IPS-NIHi11 (cell line): ENCODE measurements at regions not wholly inside any gene's neighbourhood (a gene's known extent, or its start where the extent isn't known, plus 50 kb on each side); places are given as distances from the start of the nearest gene placed in this dataset.

Experiments used
- DNase-seq: peaks from one replicate; pipeline ENCODE4 v3.0.0; 2012; ENCODE audit warnings: mixed read lengths, low spot score

DNA sequence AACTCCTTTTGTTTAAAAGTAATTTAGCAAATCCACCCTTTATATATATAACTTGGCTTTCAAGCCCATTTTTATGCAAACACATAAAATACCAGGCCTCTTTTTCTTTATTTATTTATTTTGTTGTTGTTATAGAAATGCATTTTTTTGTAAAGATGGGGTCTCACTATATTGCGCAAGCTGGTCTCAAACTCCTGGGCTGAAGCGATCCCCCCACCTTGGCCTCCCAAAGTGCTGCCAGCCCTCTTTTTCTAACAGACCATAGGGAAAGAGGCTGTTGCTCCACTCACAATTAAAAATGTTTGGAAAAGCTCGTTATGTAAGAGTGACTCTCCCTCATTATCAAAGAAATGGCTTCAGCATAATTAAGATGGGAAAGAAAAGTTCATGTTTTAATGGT lies 440.9 kb downstream of the HACE1 start:
- DNase-seq: no peak

DNA sequence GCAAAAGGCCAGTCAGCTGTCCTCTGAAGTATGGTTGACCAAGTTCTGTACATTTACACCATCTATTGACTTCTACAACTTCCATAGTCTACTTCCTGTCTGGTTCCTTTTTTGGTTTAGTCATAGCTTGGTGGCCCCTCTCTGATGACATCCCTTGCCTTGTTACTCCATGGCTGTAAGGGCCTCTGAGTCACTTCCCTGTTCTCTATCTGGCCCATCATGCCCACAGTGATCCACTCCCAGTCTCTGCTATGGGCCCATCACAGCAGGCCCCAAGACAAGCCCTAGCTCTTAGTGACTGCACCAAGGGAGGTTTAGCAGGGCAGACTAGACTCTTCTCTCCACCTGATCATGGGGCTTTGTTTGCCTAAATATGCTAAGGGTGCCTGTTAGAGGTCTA lies 441.6 kb downstream of the HACE1 start:
- no peak for DNase-seq

DNA sequence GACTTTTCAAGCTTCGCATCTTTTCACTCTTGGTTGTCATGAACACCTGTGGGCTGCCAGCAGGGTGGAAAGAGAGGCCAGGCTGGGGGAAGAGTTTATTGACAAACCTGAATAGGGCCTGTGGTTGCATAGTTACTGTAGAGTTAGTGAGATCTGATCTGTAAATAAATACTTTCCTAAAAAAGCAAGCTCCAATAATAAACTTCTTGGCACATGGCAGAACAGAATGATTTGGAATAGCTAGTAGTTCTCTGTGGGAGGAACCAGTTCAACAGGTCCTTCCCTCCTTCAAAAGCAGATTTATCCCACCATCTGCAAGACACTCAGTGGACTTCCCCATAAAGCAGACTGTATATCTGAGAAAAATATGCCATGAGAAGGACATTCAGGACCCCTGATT lies 445.0 kb downstream of the HACE1 start:
- DNase-seq: no peak

DNA sequence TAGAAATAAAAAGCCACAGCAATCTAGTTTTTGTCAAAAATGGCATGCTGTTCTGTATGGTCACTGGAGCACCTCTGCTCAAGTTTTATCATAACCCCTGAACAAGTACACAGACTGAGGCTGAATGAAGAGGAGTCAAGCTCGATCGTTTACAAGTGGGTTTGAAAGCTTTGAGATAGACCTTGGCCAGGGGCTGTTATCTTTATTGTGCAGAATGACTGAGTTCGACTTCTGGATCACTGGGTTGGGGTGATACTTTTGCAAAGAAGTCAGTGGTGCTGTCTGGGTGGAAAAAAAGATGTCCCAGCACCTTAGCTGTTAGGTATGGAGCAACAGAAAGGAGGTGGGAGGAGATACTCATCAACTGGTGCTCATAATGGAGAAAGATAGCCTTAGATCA lies 446.0 kb downstream of the HACE1 start:
- DNase-seq: no peak

DNA sequence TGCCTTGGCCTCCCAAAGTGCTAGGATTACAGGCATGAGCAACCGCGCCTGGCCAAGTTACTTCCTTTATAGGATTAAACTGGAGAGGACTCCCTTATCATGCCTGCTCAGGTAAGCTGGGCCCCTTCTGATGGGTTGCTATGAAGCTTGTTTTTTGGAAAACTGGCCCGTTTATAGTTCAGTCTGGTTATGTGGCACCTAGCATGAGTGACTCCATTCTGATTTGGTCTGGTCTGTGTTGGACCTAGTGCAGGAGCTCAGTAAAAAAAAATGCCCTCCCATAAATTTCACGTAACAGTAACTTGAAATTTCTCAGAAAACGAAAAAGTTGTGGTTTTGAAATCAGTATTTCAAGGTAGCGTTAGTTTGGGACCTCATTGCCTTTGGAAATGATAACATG lies 448.4 kb downstream of the HACE1 start:
- DNase-seq: no peak

DNA sequence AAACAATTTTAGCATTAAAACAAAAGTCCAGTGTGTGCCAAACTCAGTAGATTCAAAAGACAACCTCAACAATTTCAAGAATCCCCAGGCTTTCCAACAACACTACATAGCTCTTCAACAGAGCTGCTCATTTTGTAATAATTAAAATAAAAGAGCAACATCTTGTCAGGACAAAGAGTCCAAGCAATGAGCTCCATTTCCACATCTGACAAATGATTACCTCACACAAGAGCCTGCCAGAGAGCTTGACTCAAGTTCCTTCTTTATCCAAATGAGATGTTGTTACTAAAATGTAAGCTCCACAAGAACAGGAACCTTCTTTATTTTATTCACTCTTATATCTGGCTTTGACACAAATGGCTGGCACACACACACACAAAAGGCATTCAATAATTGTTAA lies 449.8 kb downstream of the HACE1 start:
- DNase-seq: no peak

DNA sequence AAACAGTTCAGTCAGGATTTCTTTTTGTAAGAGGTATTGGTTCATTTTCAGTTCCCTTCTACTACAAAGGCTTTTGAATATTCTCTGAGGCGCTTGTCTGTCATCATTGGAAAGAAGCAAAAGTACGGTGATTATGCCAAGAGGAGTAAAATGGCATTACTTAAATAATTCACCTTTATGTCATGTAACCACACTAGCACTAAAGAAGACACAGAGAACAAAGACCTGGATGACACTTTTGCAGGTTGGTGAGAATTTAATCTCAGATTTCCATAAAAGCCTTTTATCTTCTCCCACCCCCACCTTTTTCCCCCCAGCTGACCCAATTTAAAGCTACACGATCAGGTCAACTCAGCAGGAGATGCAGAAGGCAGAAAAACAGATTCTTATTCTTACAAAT lies 451.8 kb downstream of the HACE1 start:
- no peak for DNase-seq

DNA sequence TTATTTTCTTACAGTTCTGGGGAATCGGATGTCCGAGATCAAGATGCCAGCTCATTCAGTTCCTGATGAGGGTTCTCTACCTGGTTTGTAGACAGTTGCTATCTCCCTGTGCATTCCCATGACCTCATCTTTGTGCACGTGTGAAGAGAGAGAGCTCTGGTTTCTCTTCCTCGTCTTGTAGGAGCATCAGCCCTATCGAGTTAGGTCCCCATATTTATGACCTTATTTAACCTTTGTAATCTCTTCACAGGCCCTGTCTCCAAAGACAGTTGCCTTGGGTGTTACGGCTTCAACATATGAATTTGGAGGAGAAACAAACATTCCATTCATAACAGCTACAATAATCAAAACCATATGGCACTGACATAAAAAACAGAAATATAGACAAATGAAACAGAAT lies 455.3 kb downstream of the HACE1 start:
- no peak for DNase-seq

DNA sequence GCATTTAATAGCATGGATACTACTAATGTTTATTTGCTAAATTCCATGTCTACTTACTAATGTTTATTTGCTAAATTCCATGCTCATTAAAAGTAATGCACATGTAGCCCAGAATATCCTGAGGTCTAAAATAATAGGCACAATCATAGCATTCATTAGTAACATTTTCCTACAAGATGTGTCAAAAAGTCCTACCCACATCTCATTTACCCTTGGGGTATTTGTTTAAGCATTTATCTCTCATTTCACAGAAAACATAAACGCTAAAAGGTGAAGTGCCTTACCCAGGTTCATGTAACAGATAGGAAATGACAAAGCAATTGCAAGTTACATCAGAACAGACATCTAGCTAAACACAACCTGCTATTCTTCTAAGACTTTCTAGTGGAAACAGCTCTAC lies 457.1 kb downstream of the HACE1 start:
- DNase-seq: no peak

DNA sequence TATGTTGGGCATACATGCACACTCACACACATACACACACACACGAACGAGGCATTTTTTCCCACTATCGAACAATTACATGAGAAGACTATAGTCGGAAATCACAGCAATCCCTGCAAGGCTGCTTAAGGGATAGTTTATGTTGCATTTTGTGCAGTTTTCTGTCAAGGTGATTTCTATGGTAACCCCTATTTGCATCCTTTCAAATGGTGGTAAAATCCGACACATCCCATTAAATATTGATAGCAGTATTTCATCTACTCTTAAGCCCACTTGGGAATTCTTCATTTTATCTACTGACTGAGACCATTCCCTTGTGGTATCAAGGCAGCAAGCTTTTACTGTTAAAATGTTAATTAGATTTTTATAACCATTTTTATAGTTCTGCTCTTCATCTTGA lies 457.8 kb downstream of the HACE1 start:
- DNase-seq: no peak

DNA sequence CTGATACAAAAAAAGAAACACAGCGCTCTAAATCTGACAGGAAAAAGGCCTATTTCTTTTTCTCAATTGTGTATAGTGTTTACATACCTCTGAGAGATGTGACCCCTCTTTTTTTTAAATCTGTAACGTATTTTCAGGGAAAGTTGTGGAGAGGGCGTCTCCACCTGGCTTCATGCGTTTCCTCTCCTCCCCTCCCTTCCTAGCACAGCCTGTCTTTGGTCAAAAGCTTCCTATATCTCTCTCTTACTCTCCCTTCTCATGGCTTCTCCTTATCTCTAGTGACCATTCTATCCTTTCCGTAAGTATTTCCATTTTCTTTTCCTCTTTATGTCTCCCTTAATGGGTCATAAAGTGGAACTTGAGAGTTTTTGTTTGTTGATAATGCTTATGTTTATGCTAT lies 458.9 kb downstream of the HACE1 start:
- DNase-seq: peak; percentile 11

DNA sequence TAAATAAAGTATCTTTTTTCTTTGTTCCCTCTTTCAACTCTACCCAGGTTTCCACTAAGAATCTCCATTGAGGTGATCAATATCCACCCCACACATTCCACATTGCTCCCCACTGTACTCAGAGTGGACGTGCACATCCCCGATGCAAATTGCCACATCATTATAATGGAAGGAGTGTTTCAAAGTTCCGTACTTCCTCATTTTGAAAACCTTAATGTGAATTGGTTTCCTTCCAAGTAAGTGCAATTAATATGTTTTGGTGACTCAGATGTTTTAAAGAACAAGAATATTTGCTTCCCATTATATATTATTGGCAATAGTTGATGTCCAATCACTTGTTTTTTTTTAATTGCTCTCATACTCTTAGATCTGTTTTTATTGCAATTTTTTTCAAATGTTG lies 463.6 kb downstream of the HACE1 start:
- DNase-seq: no peak

DNA sequence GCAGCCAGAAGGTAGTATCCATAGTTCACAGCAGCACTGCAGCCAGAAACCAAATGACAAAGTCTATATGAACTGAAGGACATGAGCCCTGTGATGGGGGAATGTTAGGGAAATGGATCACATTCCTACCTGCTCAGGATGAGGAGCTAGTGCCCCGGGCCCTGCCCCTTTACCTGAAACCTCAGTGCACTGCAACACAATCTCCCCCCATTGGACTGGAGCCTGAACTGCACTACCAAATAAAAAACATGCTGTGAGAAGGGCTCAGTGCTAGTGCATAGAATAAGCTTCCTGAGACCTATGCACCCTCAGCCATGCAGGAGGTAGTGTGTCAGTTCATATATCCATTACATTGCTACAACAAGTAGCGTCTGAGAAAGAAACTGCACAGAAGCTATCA lies 477.8 kb downstream of the HACE1 start:
- peak; percentile 28 for DNase-seq

DNA sequence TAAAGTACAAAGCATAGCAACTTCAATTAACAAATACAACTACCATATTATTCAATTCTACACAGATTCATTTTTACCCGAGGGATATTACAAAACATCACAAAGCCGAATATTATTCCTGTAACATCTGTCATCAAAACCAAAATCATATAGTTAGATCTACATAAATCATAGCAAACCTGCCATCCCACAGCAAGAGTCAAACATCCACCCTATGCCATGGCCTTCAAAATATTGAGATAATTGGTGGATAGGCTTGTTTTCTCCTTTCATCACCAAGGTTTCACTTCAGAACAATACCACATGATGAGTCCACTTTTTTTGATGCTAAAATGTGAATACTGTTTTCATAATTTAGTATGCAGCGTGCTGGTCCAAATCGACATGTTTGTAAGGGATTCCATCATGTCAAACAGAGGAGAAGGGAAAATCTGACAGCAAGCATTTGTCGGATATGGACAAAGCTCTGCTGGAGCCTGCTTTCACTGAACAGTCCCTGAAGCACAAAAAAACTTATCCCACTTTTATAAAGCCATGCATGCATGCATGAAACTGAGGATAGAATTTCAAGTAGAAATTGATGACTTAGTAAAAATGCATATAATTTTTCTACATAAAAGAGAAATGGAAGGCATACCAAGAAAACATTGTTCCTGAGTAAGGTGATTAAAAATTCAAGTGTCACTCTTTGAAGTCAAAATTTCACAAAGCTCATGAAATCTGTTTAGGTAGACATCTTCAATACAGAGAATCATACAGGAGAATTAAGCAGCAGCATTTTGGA lies 494.1 kb downstream of the HACE1 start:
- no peak for DNase-seq

DNA sequence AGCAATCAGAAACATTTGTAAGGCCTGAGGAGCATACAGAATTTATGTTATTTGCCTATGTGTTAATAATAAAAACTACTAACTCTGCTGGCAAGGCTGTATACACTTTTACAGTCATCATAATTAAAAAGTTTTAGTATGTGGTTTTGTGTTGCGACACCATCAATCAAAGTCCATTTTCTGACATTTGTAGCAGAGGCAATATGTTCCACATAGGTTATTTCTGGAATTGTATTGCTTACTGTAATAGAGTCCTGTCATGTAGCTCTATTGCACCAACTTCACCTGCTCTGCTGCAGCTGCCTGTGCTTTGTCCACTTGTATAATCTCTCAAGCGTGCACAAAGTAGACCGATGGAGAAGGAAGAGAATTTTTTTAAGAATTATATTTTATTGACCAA lies 501.8 kb downstream of the HACE1 start:
- no peak for DNase-seq

DNA sequence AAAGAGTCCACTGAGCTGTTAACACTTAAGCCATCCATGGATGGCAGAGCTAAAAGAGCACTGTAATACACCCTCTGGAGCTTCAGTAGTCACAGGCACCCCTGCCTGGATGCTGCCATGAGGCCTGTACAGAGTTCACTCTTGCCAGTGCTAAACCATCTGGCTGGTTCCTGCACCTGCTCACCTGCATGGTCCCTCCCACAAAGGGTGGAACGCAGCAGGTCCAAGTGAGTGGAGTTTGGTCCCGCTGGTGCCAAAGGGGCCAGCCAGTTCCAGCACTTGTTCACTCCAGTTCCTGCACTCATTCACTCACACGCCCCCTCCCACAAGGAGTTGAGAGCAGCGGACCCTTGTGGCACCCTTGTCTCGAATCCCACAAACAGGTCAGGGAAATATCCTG lies 503.5 kb downstream of the HACE1 start:
- no peak for DNase-seq

DNA sequence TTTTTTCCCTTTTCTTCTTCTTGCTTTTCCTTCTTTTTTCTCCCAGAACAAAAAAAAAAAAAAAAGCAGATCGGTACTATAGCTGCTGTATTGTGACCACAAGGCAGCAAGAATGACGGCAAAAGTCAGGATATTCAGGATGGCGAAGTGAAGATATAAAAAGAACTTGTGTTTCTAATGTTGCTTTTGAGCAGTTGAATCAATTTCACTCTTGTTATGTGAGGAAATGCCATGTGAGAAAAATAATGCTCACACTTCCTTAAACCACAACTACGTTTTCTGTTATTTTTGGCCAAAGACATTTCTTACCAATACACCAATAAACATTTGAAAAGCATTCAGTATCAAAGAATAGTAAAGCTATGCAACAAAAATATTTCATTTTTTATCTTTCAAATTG lies 510.5 kb downstream of the HACE1 start:
- no peak for DNase-seq

DNA sequence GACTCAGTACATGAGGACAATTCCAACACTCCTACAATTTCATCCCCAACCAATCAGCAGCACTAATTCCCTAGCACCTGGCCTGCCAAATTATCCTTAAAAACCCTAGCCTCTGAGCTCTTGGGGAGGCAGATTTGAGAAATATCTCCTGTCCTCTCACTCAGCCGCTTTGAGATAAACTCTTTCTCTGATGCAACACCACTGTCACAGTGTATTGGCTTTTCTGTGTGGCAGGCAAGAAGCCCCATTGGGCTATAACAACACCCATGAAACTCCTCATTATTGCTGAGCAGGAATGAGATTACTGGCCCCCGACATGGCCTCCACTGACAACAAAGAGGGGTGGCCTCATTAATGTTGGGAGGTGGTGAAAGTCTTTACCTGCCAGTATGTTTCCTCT lies 515.5 kb downstream of the HACE1 start:
- no peak for DNase-seq

DNA sequence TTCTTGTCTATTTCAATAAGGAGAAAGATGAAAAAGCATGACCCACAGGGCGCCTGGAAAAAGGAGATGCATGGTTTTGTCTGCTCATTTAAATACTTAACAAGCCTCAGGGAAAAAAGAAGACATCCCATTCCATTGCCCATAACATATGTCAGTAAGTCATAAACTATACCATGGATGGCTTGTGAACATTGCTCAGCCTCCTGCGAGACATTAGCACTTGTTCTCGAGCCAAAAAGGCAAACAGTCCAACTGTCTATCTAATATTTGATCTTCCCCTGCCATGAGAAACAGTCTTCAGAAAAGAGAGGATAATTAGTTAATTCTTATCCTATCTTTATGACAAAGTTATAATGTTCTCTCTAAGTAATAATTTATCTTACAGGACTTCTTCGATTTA lies 527.4 kb downstream of the HACE1 start:
- DNase-seq: no peak

DNA sequence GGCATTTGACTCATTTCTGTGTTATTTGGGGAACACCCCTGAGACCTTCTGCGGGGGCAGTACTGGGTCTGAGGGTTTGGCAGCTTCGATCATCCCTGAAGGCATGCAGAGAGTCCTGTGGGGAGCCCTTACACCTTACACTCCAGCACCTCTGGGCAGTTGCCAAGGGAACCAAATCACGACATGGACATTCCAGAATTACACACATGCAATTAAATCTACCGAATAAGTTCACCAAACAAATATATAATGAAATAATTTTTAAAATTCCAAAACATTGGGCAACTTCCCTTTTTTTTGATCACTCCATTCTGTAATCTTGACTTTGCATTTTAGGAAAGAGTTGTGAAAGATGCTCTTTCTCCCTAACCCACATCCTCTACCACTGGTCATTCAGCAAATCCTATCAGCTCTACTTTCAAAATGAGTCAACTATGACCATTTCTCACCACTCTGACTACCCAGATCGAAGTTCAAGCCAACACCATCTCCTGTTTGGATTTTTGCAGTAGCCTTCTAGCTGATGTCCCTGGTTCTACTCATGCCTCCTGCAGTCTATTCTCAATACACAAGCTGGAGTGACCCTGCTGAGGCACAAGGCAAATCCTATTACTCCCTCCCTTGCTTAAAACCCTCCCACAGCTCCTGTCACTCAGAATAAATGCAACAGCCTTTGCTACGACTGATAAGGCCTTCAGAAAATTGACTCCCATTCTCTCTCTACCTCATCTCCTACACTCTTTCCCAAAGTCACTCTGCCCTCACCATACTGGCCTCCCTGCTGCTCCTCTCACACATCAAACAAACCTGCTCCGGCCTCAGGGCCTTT lies 533.3 kb downstream of the HACE1 start:
- no peak for DNase-seq

DNA sequence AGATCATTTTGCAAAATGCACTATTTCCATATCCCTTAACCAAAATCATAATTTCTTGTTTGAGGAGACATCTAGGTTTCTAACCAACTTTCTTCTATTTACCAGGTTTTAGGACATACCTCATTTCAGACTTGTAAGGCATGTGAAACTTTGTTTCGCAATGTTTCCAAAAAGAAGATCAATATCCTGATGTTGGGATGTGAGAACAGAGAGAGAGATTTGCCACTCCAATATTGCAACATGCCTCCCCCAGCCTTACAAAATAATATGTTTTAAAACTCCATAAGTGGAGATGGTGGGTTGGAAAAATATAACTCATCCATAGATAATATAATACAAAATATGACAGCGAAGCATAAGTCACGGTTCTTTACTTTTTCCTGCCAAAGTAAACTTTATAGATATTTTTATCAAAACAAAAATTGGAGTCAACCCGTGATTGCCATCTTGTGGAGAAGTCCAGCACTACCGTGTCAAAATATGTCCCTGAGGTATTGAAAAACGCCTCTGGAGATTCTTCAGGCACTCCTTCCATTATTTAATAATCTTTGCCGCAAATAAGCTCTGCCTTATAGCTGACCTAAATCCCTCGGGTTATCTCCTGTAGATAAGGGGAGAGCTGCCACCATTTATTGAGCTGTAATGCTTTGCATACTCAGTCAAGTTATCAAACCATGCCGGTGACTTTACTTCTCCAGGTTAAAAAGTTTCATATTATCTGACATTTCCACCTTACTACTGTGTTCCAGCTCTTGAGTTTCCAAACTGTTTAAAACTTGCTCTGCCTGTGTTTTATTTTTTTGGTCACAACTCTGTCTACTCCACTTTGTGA lies 534.2 kb downstream of the HACE1 start:
- DNase-seq: peak; percentile 34

DNA sequence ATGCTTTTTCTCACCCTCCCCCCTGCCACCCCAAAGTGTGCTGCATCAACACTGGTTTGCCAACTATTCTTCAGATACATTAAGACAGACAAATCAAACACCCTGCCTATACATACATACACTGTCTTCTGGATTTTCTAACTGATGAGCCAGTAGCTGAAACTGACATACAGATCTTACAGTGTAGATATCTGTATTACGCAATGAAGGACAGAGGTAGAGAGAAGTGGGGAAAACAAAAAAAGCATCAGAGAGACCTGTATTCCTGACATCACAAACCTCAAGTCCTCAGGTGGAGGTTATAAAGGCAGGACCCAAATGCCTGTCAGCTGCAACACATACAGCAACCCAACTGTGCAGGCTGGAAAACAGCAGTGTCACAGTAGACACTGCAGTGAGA lies 535.4 kb downstream of the HACE1 start:
- no peak for DNase-seq

DNA sequence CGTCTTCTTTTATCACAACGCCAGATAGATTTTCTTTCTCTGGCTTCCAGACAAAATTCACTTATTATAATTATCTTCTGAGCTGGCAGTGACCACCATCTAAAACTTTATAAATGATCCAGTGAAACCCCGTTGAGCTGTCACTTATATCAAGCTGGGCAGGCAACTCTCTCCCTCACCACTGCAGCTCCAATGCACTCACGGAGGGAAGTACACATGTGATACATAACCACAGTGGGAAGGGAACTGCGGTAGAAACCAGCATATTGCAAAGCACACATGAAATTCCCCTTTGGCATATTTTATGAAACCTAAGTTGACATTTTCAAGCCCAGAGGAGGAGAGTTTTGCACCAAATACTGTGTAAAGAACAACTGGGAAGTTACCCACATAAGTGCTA lies 536.9 kb downstream of the HACE1 start:
- DNase-seq: no peak
